ENCODE measurements at regions not wholly inside any gene's neighbourhood (a gene's known extent, or its start where the extent isn't known, plus 50 kb on each side); places are given as distances from the start of the nearest gene placed in this dataset.

- no peak overlapping the region for H3K4me2 ChIP-seq (ENCODE audit: insufficient read depth, low read length)
- H3K4me1 ChIP-seq (ENCODE audit: control insufficient read depth, extremely low read depth, insufficient read depth, low read length), result no peaks in the 10 kb centered on the region
- ChIA-PET CTCF (no interaction called here), POLR2A (no interaction called here)
- no peak overlapping the region for H2AFZ ChIP-seq (ENCODE audit: low read depth, low read length)
- intact Hi-C loops (cut with micrococcal nuclease) (no loop called here), dilution Hi-C loops (cut with MboI; ENCODE audit: extremely low pct_ligation_motif_present, low sequenced_read_pairs) (no loop called here)
- TF ChIP-seq POLR2AphosphoS5 (IDR thresholded peaks at IDR 0.05; ENCODE audit: insufficient read depth, low read depth, low read length), result no peak
- TF ChIP-seq POLR2A (IDR thresholded peaks at IDR 0.05; ENCODE audit: low read depth, low read length), result no peak
- TF ChIP-seq MAX (IDR thresholded peaks at IDR 0.05; ENCODE audit: insufficient read depth, insufficient read length), result no peak
- TF ChIP-seq EZH2 (IDR thresholded peaks at IDR 0.05; ENCODE audit: borderline replicate concordance, low read depth, low read length, severe bottlenecking), result no peak
- TF ChIP-seq FOS (IDR thresholded peaks at IDR 0.05; ENCODE audit: borderline replicate concordance, insufficient read depth, low read length), result no peak
- no peak for TF ChIP-seq MYC (IDR thresholded peaks at IDR 0.05; ENCODE audit: low read depth, low read length)
- TF ChIP-seq CTCF (IDR thresholded peaks at IDR 0.05; ENCODE audit: extremely low read depth in 1 of 2, insufficient read depth in 1 of 2, low read depth in 1 of 2, low read length in 2 of 2), result no peak
- TF ChIP-seq GATA2 (IDR thresholded peaks at IDR 0.05; ENCODE audit: insufficient read depth, insufficient read length, low read depth, low read length), result no peak
- TF ChIP-seq JUN (IDR thresholded peaks at IDR 0.05; ENCODE audit: borderline replicate concordance, insufficient read depth, insufficient read length, low read depth), result no peak
- H3K27me3 ChIP-seq (ENCODE audit: control insufficient read depth in 2 of 2, insufficient read depth in 2 of 2, low read length in 2 of 2), result no peaks in the 10 kb centered on the region
- H3K4me3 ChIP-seq (replicated peaks in 1 of 3; ENCODE audit: insufficient read depth in 1 of 3, low read depth in 1 of 3, low read length in 3 of 3), result no peak overlapping the region
- H4K20me1 ChIP-seq (replicated peaks; ENCODE audit: control insufficient read depth, extremely low read depth, insufficient read depth, low read length), result no peaks in the 10 kb centered on the region
- no peak for FAIRE-seq
- no peak for DNase-seq (ENCODE audit: low read depth, low spot score)
- BruUV-seq (replicated peaks), result no TSS peak
- no peak overlapping the region for H3K9ac ChIP-seq (replicated peaks; ENCODE audit: extremely low read depth, insufficient read depth, low read length)
- no peaks in the 10 kb centered on the region for H3K9me3 ChIP-seq (replicated peaks; ENCODE audit: control insufficient read depth, insufficient read depth, low read length)
- no peaks in the 10 kb centered on the region for H3K36me3 ChIP-seq (ENCODE audit: control insufficient read depth in 2 of 2, extremely low read depth in 1 of 2, insufficient read depth in 2 of 2, low read length in 2 of 2)
- no peak overlapping the region for H3K27ac ChIP-seq (ENCODE audit: insufficient read depth, low read depth, low read length)
- H3K79me2 ChIP-seq (ENCODE audit: control insufficient read depth, insufficient read depth, low read length), result no peaks in the 10 kb centered on the region
- no peaks in the 10 kb centered on the region for H3K9me1 ChIP-seq (replicated peaks; ENCODE audit: control insufficient read depth, extremely low read depth, insufficient read depth, low read length)
Observed at GRCh38 chr11:29786092-29786491, 230.7 kb downstream of the KCNA4 start.
